ENCODE measurements at regions not wholly inside any gene's neighbourhood (a gene's known extent, or its start where the extent isn't known, plus 50 kb on each side); places are given as distances from the start of the nearest gene placed in this dataset.

DNA sequence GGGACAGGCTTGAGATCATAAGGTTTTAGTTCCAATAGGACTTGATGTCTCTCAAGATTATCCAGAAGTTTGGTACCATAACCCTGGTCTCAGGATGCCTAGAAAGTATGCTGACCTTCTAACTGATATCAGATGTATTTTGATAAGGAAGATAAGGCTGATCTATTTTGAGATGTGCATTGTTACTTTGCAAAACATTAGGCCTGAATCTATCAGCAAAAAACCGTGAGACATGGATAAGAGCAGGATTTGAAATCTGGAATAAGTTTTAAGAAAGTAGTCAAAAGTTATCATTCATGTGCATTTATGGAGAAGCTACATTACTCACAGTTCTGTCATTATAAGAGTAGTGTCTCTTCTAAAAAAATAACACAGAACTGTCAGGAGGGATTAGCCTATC lies 467.1 kb upstream of the HS3ST1 start:
- no peak overlapping the region for H3K4me3 Mint-ChIP-seq
- H3K27ac Mint-ChIP-seq: no peak overlapping the region
- H3K27me3 Mint-ChIP-seq (ENCODE audit: low read depth): peaks cover 3% of the 10 kb centered on the region
- peaks cover 36% of the 10 kb centered on the region for H3K36me3 Mint-ChIP-seq
- ATAC-seq: no peak
- CTCF ChIA-PET: no interaction called here
- no peak for DNase-seq (ENCODE audit: low spot score)
- H3K4me1 Mint-ChIP-seq: peaks cover 2% of the 10 kb centered on the region; the same call in 1 of the 2 replicates
- POLR2A ChIA-PET: no interaction called here
- TF ChIP-seq SP1 (CRISPR knock-in tag; conservative IDR thresholded peaks at IDR 0.05) (no peak), ELF4 (CRISPR knock-in tag; IDR thresholded peaks at IDR 0.05; ENCODE audit: low read depth) (no peak), FOXJ3 (CRISPR knock-in tag; IDR thresholded peaks at IDR 0.05; ENCODE audit: borderline replicate concordance) (no peak), TCF7 (CRISPR knock-in tag; IDR thresholded peaks at IDR 0.05; ENCODE audit: low read depth) (no peak)
- TF ChIP-seq, protein P1, sequence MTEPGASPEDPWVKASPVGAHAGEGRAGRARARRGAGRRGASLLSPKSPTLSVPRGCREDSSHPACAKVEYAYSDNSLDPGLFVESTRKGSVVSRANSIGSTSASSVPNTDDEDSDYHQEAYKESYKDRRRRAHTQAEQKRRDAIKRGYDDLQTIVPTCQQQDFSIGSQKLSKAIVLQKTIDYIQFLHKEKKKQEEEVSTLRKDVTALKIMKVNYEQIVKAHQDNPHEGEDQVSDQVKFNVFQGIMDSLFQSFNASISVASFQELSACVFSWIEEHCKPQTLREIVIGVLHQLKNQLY (CRISPR knock-in tag; IDR thresholded peaks at IDR 0.05): no peak
- TF ChIP-seq, protein P2, sequence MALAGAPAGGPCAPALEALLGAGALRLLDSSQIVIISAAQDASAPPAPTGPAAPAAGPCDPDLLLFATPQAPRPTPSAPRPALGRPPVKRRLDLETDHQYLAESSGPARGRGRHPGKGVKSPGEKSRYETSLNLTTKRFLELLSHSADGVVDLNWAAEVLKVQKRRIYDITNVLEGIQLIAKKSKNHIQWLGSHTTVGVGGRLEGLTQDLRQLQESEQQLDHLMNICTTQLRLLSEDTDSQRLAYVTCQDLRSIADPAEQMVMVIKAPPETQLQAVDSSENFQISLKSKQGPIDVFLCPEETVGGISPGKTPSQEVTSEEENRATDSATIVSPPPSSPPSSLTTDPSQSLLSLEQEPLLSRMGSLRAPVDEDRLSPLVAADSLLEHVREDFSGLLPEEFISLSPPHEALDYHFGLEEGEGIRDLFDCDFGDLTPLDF (CRISPR knock-in tag; IDR thresholded peaks at IDR 0.05): no peak
- TF ChIP-seq, protein P3, sequence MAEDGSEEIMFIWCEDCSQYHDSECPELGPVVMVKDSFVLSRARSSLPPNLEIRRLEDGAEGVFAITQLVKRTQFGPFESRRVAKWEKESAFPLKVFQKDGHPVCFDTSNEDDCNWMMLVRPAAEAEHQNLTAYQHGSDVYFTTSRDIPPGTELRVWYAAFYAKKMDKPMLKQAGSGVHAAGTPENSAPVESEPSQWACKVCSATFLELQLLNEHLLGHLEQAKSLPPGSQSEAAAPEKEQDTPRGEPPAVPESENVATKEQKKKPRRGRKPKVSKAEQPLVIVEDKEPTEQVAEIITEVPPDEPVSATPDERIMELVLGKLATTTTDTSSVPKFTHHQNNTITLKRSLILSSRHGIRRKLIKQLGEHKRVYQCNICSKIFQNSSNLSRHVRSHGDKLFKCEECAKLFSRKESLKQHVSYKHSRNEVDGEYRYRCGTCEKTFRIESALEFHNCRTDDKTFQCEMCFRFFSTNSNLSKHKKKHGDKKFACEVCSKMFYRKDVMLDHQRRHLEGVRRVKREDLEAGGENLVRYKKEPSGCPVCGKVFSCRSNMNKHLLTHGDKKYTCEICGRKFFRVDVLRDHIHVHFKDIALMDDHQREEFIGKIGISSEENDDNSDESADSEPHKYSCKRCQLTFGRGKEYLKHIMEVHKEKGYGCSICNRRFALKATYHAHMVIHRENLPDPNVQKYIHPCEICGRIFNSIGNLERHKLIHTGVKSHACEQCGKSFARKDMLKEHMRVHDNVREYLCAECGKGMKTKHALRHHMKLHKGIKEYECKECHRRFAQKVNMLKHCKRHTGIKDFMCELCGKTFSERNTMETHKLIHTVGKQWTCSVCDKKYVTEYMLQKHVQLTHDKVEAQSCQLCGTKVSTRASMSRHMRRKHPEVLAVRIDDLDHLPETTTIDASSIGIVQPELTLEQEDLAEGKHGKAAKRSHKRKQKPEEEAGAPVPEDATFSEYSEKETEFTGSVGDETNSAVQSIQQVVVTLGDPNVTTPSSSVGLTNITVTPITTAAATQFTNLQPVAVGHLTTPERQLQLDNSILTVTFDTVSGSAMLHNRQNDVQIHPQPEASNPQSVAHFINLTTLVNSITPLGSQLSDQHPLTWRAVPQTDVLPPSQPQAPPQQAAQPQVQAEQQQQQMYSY (CRISPR knock-in tag; IDR thresholded peaks at IDR 0.05): no peak
- TF ChIP-seq, protein P4, sequence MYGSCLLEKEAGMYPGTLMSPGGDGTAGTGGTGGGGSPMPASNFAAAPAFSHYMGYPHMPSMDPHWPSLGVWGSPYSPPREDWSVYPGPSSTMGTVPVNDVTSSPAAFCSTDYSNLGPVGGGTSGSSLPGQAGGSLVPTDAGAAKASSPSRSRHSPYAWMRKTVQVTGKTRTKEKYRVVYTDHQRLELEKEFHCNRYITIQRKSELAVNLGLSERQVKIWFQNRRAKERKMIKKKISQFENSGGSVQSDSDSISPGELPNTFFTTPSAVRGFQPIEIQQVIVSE (CRISPR knock-in tag; IDR thresholded peaks at IDR 0.05; ENCODE audit: borderline replicate concordance): no peak
- TF ChIP-seq, protein P5, sequence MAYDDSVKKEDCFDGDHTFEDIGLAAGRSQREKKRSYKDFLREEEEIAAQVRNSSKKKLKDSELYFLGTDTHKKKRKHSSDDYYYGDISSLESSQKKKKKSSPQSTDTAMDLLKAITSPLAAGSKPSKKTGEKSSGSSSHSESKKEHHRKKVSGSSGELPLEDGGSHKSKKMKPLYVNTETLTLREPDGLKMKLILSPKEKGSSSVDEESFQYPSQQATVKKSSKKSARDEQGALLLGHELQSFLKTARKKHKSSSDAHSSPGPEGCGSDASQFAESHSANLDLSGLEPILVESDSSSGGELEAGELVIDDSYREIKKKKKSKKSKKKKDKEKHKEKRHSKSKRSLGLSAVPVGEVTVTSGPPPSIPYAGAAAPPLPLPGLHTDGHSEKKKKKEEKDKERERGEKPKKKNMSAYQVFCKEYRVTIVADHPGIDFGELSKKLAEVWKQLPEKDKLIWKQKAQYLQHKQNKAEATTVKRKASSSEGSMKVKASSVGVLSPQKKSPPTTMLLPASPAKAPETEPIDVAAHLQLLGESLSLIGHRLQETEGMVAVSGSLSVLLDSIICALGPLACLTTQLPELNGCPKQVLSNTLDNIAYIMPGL (CRISPR knock-in tag; IDR thresholded peaks at IDR 0.05): no peak
- peaks cover 47% of the 10 kb centered on the region for H3K9me3 Mint-ChIP-seq

DNA sequence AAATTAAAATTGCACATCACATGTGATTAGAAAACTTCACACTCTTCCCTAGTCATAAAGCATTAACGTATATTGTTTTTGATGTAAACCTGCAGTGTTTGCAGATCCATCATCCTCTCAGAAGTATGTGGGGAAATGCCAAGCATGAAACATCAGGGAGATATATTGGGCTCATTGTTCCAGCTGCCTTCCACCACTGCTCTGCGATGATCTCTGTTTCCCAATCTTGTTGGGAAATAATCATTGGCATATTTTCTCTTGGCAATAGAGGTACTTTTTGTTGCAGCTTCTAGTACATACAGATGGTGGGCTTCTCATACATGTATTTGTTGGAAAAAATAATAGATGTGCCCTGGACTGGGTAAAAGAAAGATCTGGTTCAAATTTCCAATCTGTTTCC lies 466.3 kb upstream of the HS3ST1 start:
- Mint-ChIP-seq H3K4me1 (peaks cover 2% of the 10 kb centered on the region; the same call in 1 of the 2 replicates), H3K27ac (no peak overlapping the region), H3K4me3 (no peak overlapping the region), H3K36me3 (peaks cover 36% of the 10 kb centered on the region), H3K9me3 (peaks cover 47% of the 10 kb centered on the region), H3K27me3 (ENCODE audit: low read depth) (peaks cover 3% of the 10 kb centered on the region)
- no peak for ATAC-seq
- ChIA-PET POLR2A (no interaction called here), CTCF (no interaction called here)
- DNase-seq (ENCODE audit: low spot score): no peak
- TF ChIP-seq ZNF416 (CRISPR knock-in tag; IDR thresholded peaks at IDR 0.05) (no peak), JUN (CRISPR knock-in tag; IDR thresholded peaks at IDR 0.05) (no peak), TCF7 (CRISPR knock-in tag; IDR thresholded peaks at IDR 0.05; ENCODE audit: low read depth) (no peak), NFE2L1 (CRISPR knock-in tag; IDR thresholded peaks at IDR 0.05) (no peak), SMAD4 (CRISPR knock-in tag; IDR thresholded peaks at IDR 0.05) (no peak), ESRRA (CRISPR knock-in tag; IDR thresholded peaks at IDR 0.05; ENCODE audit: borderline replicate concordance) (no peak), FOXK1 (CRISPR knock-in tag; IDR thresholded peaks at IDR 0.05) (no peak)
- TF ChIP-seq, protein P6, sequence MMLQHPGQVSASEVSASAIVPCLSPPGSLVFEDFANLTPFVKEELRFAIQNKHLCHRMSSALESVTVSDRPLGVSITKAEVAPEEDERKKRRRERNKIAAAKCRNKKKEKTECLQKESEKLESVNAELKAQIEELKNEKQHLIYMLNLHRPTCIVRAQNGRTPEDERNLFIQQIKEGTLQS (CRISPR knock-in tag; conservative IDR thresholded peaks at IDR 0.05): no peak
- TF ChIP-seq, protein P7, sequence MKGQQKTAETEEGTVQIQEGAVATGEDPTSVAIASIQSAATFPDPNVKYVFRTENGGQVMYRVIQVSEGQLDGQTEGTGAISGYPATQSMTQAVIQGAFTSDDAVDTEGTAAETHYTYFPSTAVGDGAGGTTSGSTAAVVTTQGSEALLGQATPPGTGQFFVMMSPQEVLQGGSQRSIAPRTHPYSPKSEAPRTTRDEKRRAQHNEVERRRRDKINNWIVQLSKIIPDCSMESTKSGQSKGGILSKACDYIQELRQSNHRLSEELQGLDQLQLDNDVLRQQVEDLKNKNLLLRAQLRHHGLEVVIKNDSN (CRISPR knock-in tag; IDR thresholded peaks at IDR 0.05): no peak
- TF ChIP-seq, protein P3 (CRISPR knock-in tag; IDR thresholded peaks at IDR 0.05): no peak
- TF ChIP-seq, protein P8, sequence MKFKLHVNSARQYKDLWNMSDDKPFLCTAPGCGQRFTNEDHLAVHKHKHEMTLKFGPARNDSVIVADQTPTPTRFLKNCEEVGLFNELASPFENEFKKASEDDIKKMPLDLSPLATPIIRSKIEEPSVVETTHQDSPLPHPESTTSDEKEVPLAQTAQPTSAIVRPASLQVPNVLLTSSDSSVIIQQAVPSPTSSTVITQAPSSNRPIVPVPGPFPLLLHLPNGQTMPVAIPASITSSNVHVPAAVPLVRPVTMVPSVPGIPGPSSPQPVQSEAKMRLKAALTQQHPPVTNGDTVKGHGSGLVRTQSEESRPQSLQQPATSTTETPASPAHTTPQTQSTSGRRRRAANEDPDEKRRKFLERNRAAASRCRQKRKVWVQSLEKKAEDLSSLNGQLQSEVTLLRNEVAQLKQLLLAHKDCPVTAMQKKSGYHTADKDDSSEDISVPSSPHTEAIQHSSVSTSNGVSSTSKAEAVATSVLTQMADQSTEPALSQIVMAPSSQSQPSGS (CRISPR knock-in tag; IDR thresholded peaks at IDR 0.05; ENCODE audit: borderline replicate concordance, low read depth): no peak
